Heart left ventricle (tissue), 16 donors: ENCODE measurements at regions not wholly inside any gene's neighbourhood (a gene's known extent, or its start where the extent isn't known, plus 50 kb on each side); places are given as distances from the start of the nearest gene placed in this dataset.

Source experiments
- ATAC-seq, 4 donors: fragments of 200-7000 bp; cut with Tn5 transposase; one replicate each; pipeline ENCODE4 v1.9.1; 2020 to 2022; ENCODE audit warnings: moderate library complexity in 4 of 4, mild to moderate bottlenecking in 3 of 4, moderate number of reproducible peaks in 1 of 4
- DNase-seq, 5 donors: peaks; one replicate each; pipeline ENCODE4 v3.0.0-alpha.2; 2020
- H3K27ac ChIP-seq, 12 donors: fragments of 200-600 bp; sonication (generic) in 4 of 12; one replicate each; pipeline versions ENCODE4 v1.5.0 to v1.8.0; 2016 to 2022; ENCODE audit warnings: mild to moderate bottlenecking in 2 of 12
- H3K27me3 ChIP-seq, 9 donors: fragments of 200-600 bp; sonication (generic) in 2 of 9; one replicate each; pipeline versions ENCODE4 v1.5.1 to v1.8.0; 2016 to 2022; ENCODE audit warnings: mild to moderate bottlenecking in 3 of 9
- H3K36me3 ChIP-seq, 9 donors: fragments of 200-600 bp; sonication (generic) in 2 of 9; one replicate each; pipeline versions ENCODE4 v1.5.0 to v1.8.0; 2018 to 2022; ENCODE audit warnings: mild to moderate bottlenecking in 2 of 9
- H3K4me1 ChIP-seq, 12 donors: fragments of 200-600 bp; sonication (generic) in 4 of 12; one replicate each; pipeline versions ENCODE4 v1.5.0 to v1.8.0; 2016 to 2022; ENCODE audit warnings: mild to moderate bottlenecking in 3 of 12
- H3K4me3 ChIP-seq, 12 donors: fragments of 200-600 bp; sonication (generic) in 4 of 12; one replicate each; pipeline versions ENCODE4 v1.5.0 to v1.8.0; 2017 to 2022; ENCODE audit warnings: mild to moderate bottlenecking in 9 of 12, moderate library complexity in 4 of 12
- H3K9me3 ChIP-seq, 12 donors: fragments of 200-600 bp; sonication (generic) in 4 of 12; one replicate each; pipeline versions ENCODE4 v1.5.0 to v1.8.0; 2016 to 2022; ENCODE audit warnings: mild to moderate bottlenecking in 1 of 12
- CTCF ChIP-seq, 12 donors: fragments of 200-600 bp; sonication (generic) in 4 of 12; IDR thresholded peaks; one replicate each; pipeline versions ENCODE4 v1.5.0 to v1.8.0; 2018 to 2022; ENCODE audit warnings: antibody characterized with exemption in 12 of 12, mild to moderate bottlenecking in 5 of 12
- POLR2A ChIP-seq, 2 donors: fragments of 450-650 bp; IDR thresholded peaks; one replicate each; pipeline ENCODE4 v1.6.1; 2017; ENCODE audit warnings: antibody characterized with exemption in 2 of 2, mild to moderate bottlenecking in 2 of 2, moderate library complexity in 2 of 2
- WGBS, 4 donors: extraction: QIAGEN DNeasy Blood & Tissue Kit in 2 of 4; methylation state at CpG; one replicate each; pipeline versions ENCODE4 v1.1.5 to v1.1.7; 2013 to 2018; 5-methylcytosine and 5-hydroxymethylcytosine counted together
- intact Hi-C, 10 donors: fragments of 100-400 bp; cut with DNase I; formaldehyde crosslinking; loops; one replicate each; pipeline versions ENCODE4 v1.11.1 to v1.14.2; 2022
- donor health status: ischemic (EF 13 %, LVEDD 7.1; RV severe dilation, severe dysfunction).
- donor health status: healthy with polysubstance abuse.
- donor health status: DM: no; HTN: yes; CAD: no.
- donor health status: DM: no; HTN: no; CAD: no.
- donor health status: ischemic (EF 25% LVEDD 6.9; RV normal size, moderate dysfunction).
- donor health status: ischemic (EF 25% LVEDD 5.7; RV mildly dilated, moderate dysfunction).
- donor health status: healthy.
- donor health status: DM: yes; HTN: yes; CAD: no.
- donor health status: ischemic (EF 35%, LVEDD 5.7; RV mildly dilated, moderate dysfunction).
- donor health status: nonischemic (EF 11% LVEDD 7.7; RV severe dilation, severe dysfunction).
- donor health status: DM: yes; HTN: yes; CAD: no.
- donor health status: PGD.
- donor health status: ischemic (EF 29% LVEDD 5.4; RV normal size, mild dysfunction).
- donor health status: nonischemic (EF 23%, LVEDD 6.1; RV moderate dilation, normal function).

- H3K4me1 ChIP-seq: peaks cover 0 to 15% (median 0%) of the 10 kb centered on the region in 12 donors
- H3K27ac ChIP-seq: peak overlapping the region in 2 of 12 donors; percentile 11 to 77
- TF ChIP-seq POLR2A (IDR thresholded peaks at IDR 0.05): no peak
- TF ChIP-seq CTCF (IDR thresholded peaks at IDR 0.05): no peak
- DNase-seq (no peak), ATAC-seq (peak in 3 of 4 donors; percentile 16 to 51 (median 39))
- H3K27me3 ChIP-seq: no peaks in the 10 kb centered on the region
- H3K4me3 ChIP-seq: no peak overlapping the region
- intact Hi-C loops: no loop called here
- H3K9me3 ChIP-seq: no peaks in the 10 kb centered on the region
- no peaks in the 10 kb centered on the region for H3K36me3 ChIP-seq
- WGBS, 4 donors: 72 to 84% (median 79%) methylated on average over 3 of the region's 3 CpGs
Observed at GRCh38 chr2:209146682-209147320, 277.0 kb upstream of the MAP2 start.

GRCh38 chr2:209147981-209148380 lies 275.9 kb upstream of the MAP2 start:
- Histone ChIP-seq H3K27ac (no peak overlapping the region), H3K27me3 (no peaks in the 10 kb centered on the region), H3K4me1 (peaks cover 0 to 23% (median 0%) of the 10 kb centered on the region in 12 donors), H3K9me3 (no peaks in the 10 kb centered on the region), H3K4me3 (no peak overlapping the region), H3K36me3 (no peaks in the 10 kb centered on the region)
- DNase-seq (no peak), ATAC-seq (no peak)
- intact Hi-C loops: no loop called here
- TF ChIP-seq CTCF (IDR thresholded peaks at IDR 0.05) (no peak), POLR2A (IDR thresholded peaks at IDR 0.05) (no peak)

GRCh38 chr2:209160800-209161588 lies 262.9 kb upstream of the MAP2 start:
- Histone ChIP-seq H3K4me3 (no peak overlapping the region), H3K36me3 (no peaks in the 10 kb centered on the region), H3K27me3 (no peaks in the 10 kb centered on the region), H3K9me3 (no peaks in the 10 kb centered on the region), H3K4me1 (no peaks in the 10 kb centered on the region), H3K27ac (no peak overlapping the region)
- intact Hi-C loops: no loop called here
- ATAC-seq (no peak), DNase-seq (no peak)
- 68 to 77% (median 77%) methylated on average over 4 to 7 of the region's 7 CpGs for WGBS, 4 donors
- TF ChIP-seq POLR2A (IDR thresholded peaks at IDR 0.05): no peak
- no peak for TF ChIP-seq CTCF (IDR thresholded peaks at IDR 0.05)

- intact Hi-C loops: no loop called here
- 57 to 63% (median 60%) methylated on average over 2 of the region's 2 CpGs for WGBS, 4 donors
- ATAC-seq: no peak
- Histone ChIP-seq H3K27ac (no peak overlapping the region), H3K27me3 (no peaks in the 10 kb centered on the region), H3K36me3 (no peaks in the 10 kb centered on the region), H3K9me3 (no peaks in the 10 kb centered on the region), H3K4me3 (no peak overlapping the region), H3K4me1 (no peaks in the 10 kb centered on the region)
- no peak for DNase-seq
- no peak for TF ChIP-seq POLR2A (IDR thresholded peaks at IDR 0.05)
- TF ChIP-seq CTCF (IDR thresholded peaks at IDR 0.05): no peak
Observed at GRCh38 chr2:209162129-209162528, 261.7 kb upstream of the MAP2 start.
